Neural cell (in vitro differentiated cells): ENCODE measurements at regions not wholly inside any gene's neighbourhood (a gene's known extent, or its start where the extent isn't known, plus 50 kb on each side); places are given as distances from the start of the nearest gene placed in this dataset.

Experiments
- H2AFZ ChIP-seq: fragments of 200-600, 300-800 bp; sonication (generic), shearing (Covaris generic); 2 replicates; pipeline ENCODE4 v1.6.0; 2014; ENCODE audit warnings: low read depth, mild to moderate bottlenecking, antibody characterized with exemption, low read length, moderate library complexity
- H3F3A ChIP-seq: fragments of 200-600 bp; shearing (Covaris generic); 2 replicates; pipeline ENCODE4 v1.6.1; 2016; ENCODE audit warnings: mild to moderate bottlenecking, moderate library complexity, mixed read lengths, antibody characterized with exemption, low read length; ENCODE audit not compliant: insufficient read depth, poor library complexity, severe bottlenecking
- H3K27ac ChIP-seq: fragments of 200-600, 300-800 bp; sonication (generic), shearing (Covaris generic); 2 replicates; pipeline ENCODE4 v1.5.1; 2014; ENCODE audit warnings: mild to moderate bottlenecking, low read length, moderate library complexity
- H3K27me3 ChIP-seq: fragments of 300-800, 200-600 bp; sonication (generic), shearing (Covaris generic); 2 replicates; pipeline ENCODE4 v1.6.0; 2014; ENCODE audit warnings: mild to moderate bottlenecking, low read depth, low read length, moderate library complexity; ENCODE audit not compliant: insufficient read depth
- H3K36me3 ChIP-seq: fragments of 300-800, 200-600 bp; sonication (generic), shearing (Covaris generic); 2 replicates; pipeline ENCODE4 v1.5.1; 2014; ENCODE audit warnings: mild to moderate bottlenecking, antibody characterized with exemption, low read length, moderate library complexity; ENCODE audit not compliant: insufficient read depth
- H3K4me2 ChIP-seq: fragments of 300-800, 200-600 bp; sonication (generic), shearing (Covaris generic); 2 replicates; pipeline ENCODE4 v1.6.0; 2014; ENCODE audit warnings: mild to moderate bottlenecking, low read length
- H3K4me3 ChIP-seq: fragments of 300-800, 200-600 bp; sonication (generic), shearing (Covaris generic); 2 replicates; pipeline ENCODE4 v1.5.1; 2014; ENCODE audit warnings: mild to moderate bottlenecking, low read length, moderate library complexity
- H3K79me2 ChIP-seq: fragments of 200-600 bp; shearing (Covaris generic); replicated peaks from 2 replicates; pipeline ENCODE4 v1.6.0; 2014; ENCODE audit warnings: mild to moderate bottlenecking, low read length, moderate library complexity; ENCODE audit not compliant: insufficient read depth
- H3K9ac ChIP-seq: fragments of 300-800, 200-600 bp; sonication (generic), shearing (Covaris generic); 2 replicates; pipeline ENCODE4 v1.6.1; 2016; ENCODE audit warnings: mild to moderate bottlenecking, low read length, mixed read lengths
- H3K9me2 ChIP-seq: fragments of 200-600 bp; shearing (Covaris generic); 2 replicates; pipeline ENCODE4 v1.6.1; 2016; ENCODE audit warnings: mild to moderate bottlenecking, low read length, mixed read lengths; ENCODE audit not compliant: insufficient read depth
- H3K9me3 ChIP-seq: fragments of 200-600, 300-800 bp; sonication (generic), shearing (Covaris generic); 2 replicates; pipeline ENCODE4 v1.6.1; 2016; ENCODE audit warnings: mild to moderate bottlenecking, mixed run types, low read length, moderate library complexity, mixed read lengths
- H4K20me1 ChIP-seq: fragments of 200-600 bp; shearing (Covaris generic); 2 replicates; pipeline ENCODE4 v1.6.1; 2016; ENCODE audit warnings: mild to moderate bottlenecking, mixed run types; ENCODE audit not compliant: insufficient read depth
- CTCF ChIP-seq: fragments of 450-650 bp; IDR thresholded peaks from 2 replicates; pipeline ENCODE4 v1.5.1; 2014; ENCODE audit warnings: antibody characterized with exemption, mild to moderate bottlenecking, moderate library complexity; ENCODE audit not compliant: poor library complexity, severe bottlenecking
- EP300 ChIP-seq: fragments of 450-650 bp; conservative IDR thresholded peaks from 2 replicates; pipeline ENCODE4 v1.6.1; 2014; ENCODE audit warnings: antibody characterized with exemption, mild to moderate bottlenecking, moderate library complexity; ENCODE audit not compliant: poor library complexity, severe bottlenecking
- EZH2 ChIP-seq: fragments of 200-600, 300-800 bp; shearing (Covaris generic), sonication (generic); IDR thresholded peaks from 2 replicates; pipeline ENCODE4 v1.6.1; 2014; ENCODE audit warnings: antibody characterized with exemption, low read length, borderline replicate concordance, mild to moderate bottlenecking; ENCODE audit not compliant: insufficient read depth, poor library complexity, severe bottlenecking
- MXI1 ChIP-seq: fragments of 450-650 bp; conservative IDR thresholded peaks from 2 replicates; pipeline ENCODE4 v1.6.1; 2014; ENCODE audit warnings: antibody characterized with exemption, mild to moderate bottlenecking; ENCODE audit not compliant: poor library complexity, severe bottlenecking
- POLR2AphosphoS5 ChIP-seq: IDR thresholded peaks from 2 replicates; pipeline ENCODE4 v1.6.1; 2012
- RAD21 ChIP-seq: fragments of 450-650 bp; conservative IDR thresholded peaks from 2 replicates; pipeline ENCODE4 v1.6.1; 2014; ENCODE audit warnings: antibody characterized with exemption, mild to moderate bottlenecking, moderate library complexity
- REST ChIP-seq: IDR thresholded peaks from 2 replicates; pipeline ENCODE4 v1.6.1; 2012; ENCODE audit warnings: borderline replicate concordance
- SMC3 ChIP-seq: fragments of 450-650 bp; conservative IDR thresholded peaks from 2 replicates; pipeline ENCODE4 v1.6.1; 2014; ENCODE audit warnings: antibody characterized with exemption, mild to moderate bottlenecking, moderate library complexity; ENCODE audit not compliant: poor library complexity
- TAF1 ChIP-seq: IDR thresholded peaks from 2 replicates; pipeline ENCODE4 v1.6.1; 2012; ENCODE audit warnings: low read depth

GRCh38 chr12:67813456-67813904 is 164.9 kb downstream of the DYRK2 start:
- no peak overlapping the region for H3K27ac ChIP-seq
- H3K27me3 ChIP-seq = no peaks in the 10 kb centered on the region
- H3K4me3 ChIP-seq = no peak overlapping the region
- no peak overlapping the region for H3K9ac ChIP-seq
- no peaks in the 10 kb centered on the region for H3K36me3 ChIP-seq
- H4K20me1 ChIP-seq = no peaks in the 10 kb centered on the region
- H3K79me2 ChIP-seq = no peaks in the 10 kb centered on the region
- H3K9me3 ChIP-seq = no peaks in the 10 kb centered on the region
- H3K4me2 ChIP-seq = no peak overlapping the region
- H3K9me2 ChIP-seq = no peaks in the 10 kb centered on the region
- no peaks in the 10 kb centered on the region for H3F3A ChIP-seq
- no peak overlapping the region for H2AFZ ChIP-seq
- TF ChIP-seq MXI1 (no peak), POLR2AphosphoS5 (no peak), RAD21 (no peak), REST (no peak), TAF1 (no peak), EZH2 (no peak), CTCF (no peak), SMC3 (no peak), EP300 (no peak)

GRCh38 chr12:67816269-67816668 is 167.7 kb downstream of the DYRK2 start:
- H3K27me3 ChIP-seq = no peaks in the 10 kb centered on the region
- H3K9me2 ChIP-seq = no peaks in the 10 kb centered on the region
- no peaks in the 10 kb centered on the region for H3K36me3 ChIP-seq
- no peaks in the 10 kb centered on the region for H3K79me2 ChIP-seq
- H2AFZ ChIP-seq = no peak overlapping the region
- no peak overlapping the region for H3K4me2 ChIP-seq
- no peak overlapping the region for H3K27ac ChIP-seq
- TF ChIP-seq CTCF (no peak), EZH2 (no peak), EP300 (no peak), RAD21 (no peak), SMC3 (no peak), TAF1 (no peak), REST (no peak), POLR2AphosphoS5 (no peak), MXI1 (no peak)
- no peaks in the 10 kb centered on the region for H3F3A ChIP-seq
- H3K9ac ChIP-seq = no peak overlapping the region
- no peak overlapping the region for H3K4me3 ChIP-seq
- H3K9me3 ChIP-seq = no peaks in the 10 kb centered on the region
- H4K20me1 ChIP-seq = no peaks in the 10 kb centered on the region
